T-helper 1 cell treated with Interleukin-12 subunit alpha and Interleukin-12 subunit beta and Interleukin-4 antibody, amounts not matched to agents 30 μg/mL and 1 μg/mL, for 36 hours (primary cell): ENCODE measurements at regions not wholly inside any gene's neighbourhood (a gene's known extent, or its start where the extent isn't known, plus 50 kb on each side); places are given as distances from the start of the nearest gene placed in this dataset.
"Not testable (repeated sequence)": the region's sequence is repeated elsewhere in the genome, so short reads cannot be mapped to it uniquely, and the experiment has no call there.

Experiments used
- H3K27ac Mint-ChIP-seq: one replicate; pipeline ENCODE4 v1.8.0; 2021; ENCODE audit warnings: mild to moderate bottlenecking, mixed read lengths
- H3K27me3 Mint-ChIP-seq: one replicate; pipeline ENCODE4 v1.8.0; 2021; ENCODE audit warnings: low read depth, mixed read lengths
- H3K36me3 Mint-ChIP-seq: one replicate; pipeline ENCODE4 v1.8.0; 2021; ENCODE audit warnings: low read depth, mixed read lengths
- H3K4me1 Mint-ChIP-seq: one replicate; pipeline ENCODE4 v1.8.0; 2021; ENCODE audit warnings: low read depth, mixed read lengths
- H3K4me3 Mint-ChIP-seq: one replicate; pipeline ENCODE4 v1.8.0; 2021; ENCODE audit warnings: mild to moderate bottlenecking, moderate library complexity, mixed read lengths
- H3K9me3 Mint-ChIP-seq: one replicate; pipeline ENCODE4 v1.8.0; 2021; ENCODE audit warnings: mixed read lengths

- no peaks in the 10 kb centered on the region for H3K9me3 Mint-ChIP-seq
- no peak overlapping the region for H3K4me3 Mint-ChIP-seq
- H3K36me3 Mint-ChIP-seq = no peaks in the 10 kb centered on the region
- H3K27me3 Mint-ChIP-seq = peaks cover 43% of the 10 kb centered on the region
- H3K27ac Mint-ChIP-seq = no peak overlapping the region
- H3K4me1 Mint-ChIP-seq = no peaks in the 10 kb centered on the region
Observed at GRCh38 chr1:116185161-116185701, 74.0 kb downstream of the MAB21L3 start.

DNA sequence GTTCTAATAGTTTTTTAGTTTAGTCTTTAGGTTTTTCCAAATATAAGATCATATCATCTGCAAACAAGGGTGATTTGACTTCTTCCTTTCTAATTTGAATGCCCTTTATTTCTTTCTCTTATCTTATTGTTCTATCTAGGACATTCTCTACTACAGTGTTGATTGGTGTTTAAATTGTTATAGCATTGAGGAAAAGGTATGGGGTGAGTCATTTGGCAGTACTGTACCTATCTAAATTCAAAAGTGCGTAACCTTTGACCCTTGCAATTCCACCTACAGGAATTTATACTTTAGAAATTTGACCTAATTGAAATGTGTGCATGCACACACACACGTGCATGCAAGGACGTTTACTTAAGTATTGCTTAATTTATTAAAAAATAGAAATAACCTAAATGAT is 78.3 kb downstream of the MAB21L3 start:
- Mint-ChIP-seq H3K27me3 (peaks cover 64% of the 10 kb centered on the region), H3K4me1 (no peaks in the 10 kb centered on the region), H3K9me3 (no peaks in the 10 kb centered on the region), H3K27ac (no peak overlapping the region), H3K36me3 (no peaks in the 10 kb centered on the region), H3K4me3 (no peak overlapping the region)

DNA sequence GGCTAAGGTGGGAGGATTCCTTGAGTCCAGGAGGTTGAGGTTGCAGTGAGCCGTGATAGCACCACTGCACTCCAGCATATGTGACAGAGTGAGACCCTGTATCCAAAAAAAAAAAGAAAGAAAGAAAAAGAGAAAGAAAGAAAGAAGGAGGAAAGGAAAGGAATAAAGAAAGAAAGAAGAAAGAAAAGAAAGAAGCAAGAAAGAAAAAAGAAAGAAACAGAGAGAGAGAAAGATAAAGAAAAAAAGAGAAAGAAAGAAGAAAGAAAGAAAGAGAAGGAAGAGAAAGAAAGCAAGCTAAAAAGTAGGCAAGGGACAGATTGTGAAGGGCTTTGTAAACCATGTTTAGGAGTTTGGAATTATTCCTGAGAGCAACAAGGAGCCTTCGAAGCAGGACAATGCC is 80.1 kb downstream of the MAB21L3 start:
- no peaks in the 10 kb centered on the region for H3K9me3 Mint-ChIP-seq
- no peak overlapping the region for H3K27ac Mint-ChIP-seq
- H3K36me3 Mint-ChIP-seq = no peaks in the 10 kb centered on the region
- H3K4me1 Mint-ChIP-seq = no peaks in the 10 kb centered on the region
- H3K4me3 Mint-ChIP-seq = no peak overlapping the region
- peaks cover 55% of the 10 kb centered on the region for H3K27me3 Mint-ChIP-seq

DNA sequence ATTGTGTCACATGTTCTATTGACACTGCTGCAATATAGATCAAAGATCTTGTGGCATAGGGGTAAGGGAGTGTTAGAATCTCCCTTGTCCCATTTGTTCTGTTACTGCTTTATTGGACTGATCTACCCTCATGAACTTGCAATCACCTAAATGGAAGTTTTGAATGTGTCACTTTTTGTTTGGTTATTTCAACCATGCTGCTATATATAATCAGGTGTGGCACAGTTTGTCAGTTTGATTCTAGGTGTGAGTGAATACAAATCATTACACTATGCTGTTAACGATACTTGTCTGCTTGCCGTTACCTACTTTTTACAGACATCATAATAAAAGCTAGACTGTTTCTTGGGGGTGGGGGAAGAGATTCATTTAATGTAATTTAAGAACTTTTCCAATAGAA is 82.6 kb downstream of the MAB21L3 start:
- Mint-ChIP-seq H3K4me3 (no peak overlapping the region), H3K4me1 (no peaks in the 10 kb centered on the region), H3K27ac (no peak overlapping the region), H3K36me3 (no peaks in the 10 kb centered on the region), H3K27me3 (peaks cover 51% of the 10 kb centered on the region), H3K9me3 (no peaks in the 10 kb centered on the region)

GRCh38 chr1:116194568-116194967 is 83.4 kb downstream of the MAB21L3 start:
- Mint-ChIP-seq H3K27me3 (peaks cover 52% of the 10 kb centered on the region), H3K4me3 (no peak overlapping the region), H3K4me1 (no peaks in the 10 kb centered on the region), H3K9me3 (no peaks in the 10 kb centered on the region), H3K36me3 (no peaks in the 10 kb centered on the region), H3K27ac (no peak overlapping the region)

GRCh38 chr1:116195077-116195868 is 84.1 kb downstream of the MAB21L3 start:
- H3K9me3 Mint-ChIP-seq = no peaks in the 10 kb centered on the region
- no peak overlapping the region for H3K4me3 Mint-ChIP-seq
- H3K36me3 Mint-ChIP-seq = no peaks in the 10 kb centered on the region
- no peak overlapping the region for H3K27ac Mint-ChIP-seq
- peaks cover 48% of the 10 kb centered on the region for H3K27me3 Mint-ChIP-seq
- no peaks in the 10 kb centered on the region for H3K4me1 Mint-ChIP-seq

DNA sequence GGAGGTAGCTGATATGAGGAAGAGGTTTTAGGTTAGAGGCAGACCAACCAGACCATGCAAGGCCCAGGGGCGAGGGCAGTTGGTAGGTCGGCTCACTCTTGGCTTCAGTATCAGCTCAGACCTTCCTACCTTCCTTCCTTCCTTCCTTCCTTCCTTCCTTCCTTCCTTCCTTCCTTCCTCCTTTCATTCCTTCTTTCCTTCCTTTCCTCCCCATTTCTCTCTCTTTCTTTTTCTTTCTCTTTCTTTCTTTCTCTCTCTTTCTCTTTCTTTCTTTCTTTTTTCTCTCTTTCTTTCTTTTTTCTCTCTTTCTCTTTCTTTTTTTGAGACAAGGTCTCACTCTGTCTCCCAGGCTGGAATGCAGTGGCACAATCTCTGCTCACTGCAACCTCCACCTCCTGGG is 89.1 kb downstream of the MAB21L3 start:
- not testable (repeated sequence) for H3K9me3 Mint-ChIP-seq, H3K4me1 Mint-ChIP-seq, H3K27ac Mint-ChIP-seq, H3K4me3 Mint-ChIP-seq, H3K36me3 Mint-ChIP-seq
- peaks cover 55% of the 10 kb centered on the region for H3K27me3 Mint-ChIP-seq

DNA sequence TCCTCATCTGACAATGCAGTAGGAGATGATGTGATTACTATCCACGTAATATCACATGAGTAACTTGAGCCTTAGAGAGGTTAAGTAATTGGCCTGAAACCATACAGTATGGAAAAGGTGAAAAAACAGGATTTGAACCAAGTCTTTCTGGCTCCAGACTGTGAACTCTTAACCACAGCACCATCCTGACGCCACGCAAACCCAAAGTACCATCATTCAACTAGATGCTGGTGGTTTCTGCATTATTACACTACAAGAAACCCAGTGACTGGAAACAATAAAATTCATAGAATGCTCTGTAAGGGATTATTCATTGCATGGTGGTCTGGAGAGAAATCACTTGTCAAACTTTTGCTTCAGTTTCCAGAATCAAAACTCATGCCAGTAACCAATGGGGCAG is 90.7 kb downstream of the MAB21L3 start:
- Mint-ChIP-seq H3K36me3 (no peaks in the 10 kb centered on the region), H3K4me1 (no peaks in the 10 kb centered on the region), H3K27me3 (peaks cover 49% of the 10 kb centered on the region), H3K9me3 (no peaks in the 10 kb centered on the region), H3K27ac (no peak overlapping the region), H3K4me3 (no peak overlapping the region)

- no peaks in the 10 kb centered on the region for H3K36me3 Mint-ChIP-seq
- H3K27ac Mint-ChIP-seq = no peak overlapping the region
- no peaks in the 10 kb centered on the region for H3K9me3 Mint-ChIP-seq
- peaks cover 42% of the 10 kb centered on the region for H3K27me3 Mint-ChIP-seq
- H3K4me1 Mint-ChIP-seq = no peaks in the 10 kb centered on the region
- no peak overlapping the region for H3K4me3 Mint-ChIP-seq
Observed at GRCh38 chr1:116203181-116203723, 92.1 kb downstream of the MAB21L3 start.

DNA sequence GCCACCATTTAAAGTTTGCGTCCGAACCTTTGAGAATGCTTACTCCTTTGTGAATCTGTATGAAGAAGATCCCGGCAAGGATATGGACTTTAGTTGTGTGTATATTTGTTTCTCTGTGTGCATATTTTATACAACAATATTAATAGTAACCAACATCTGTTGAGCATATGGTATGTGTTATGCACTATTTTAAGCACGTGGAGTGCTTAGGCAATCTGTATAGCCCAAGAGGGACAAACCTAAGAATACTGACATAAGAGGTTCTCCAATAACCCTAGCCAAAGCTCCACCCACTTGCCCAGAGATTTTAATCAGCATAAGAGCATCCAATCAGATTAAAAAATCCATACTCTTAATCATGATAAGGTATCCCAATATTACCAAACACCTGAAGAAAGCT is 92.7 kb downstream of the MAB21L3 start:
- Mint-ChIP-seq H3K4me1 (no peaks in the 10 kb centered on the region), H3K36me3 (no peaks in the 10 kb centered on the region), H3K27me3 (peaks cover 42% of the 10 kb centered on the region), H3K9me3 (no peaks in the 10 kb centered on the region), H3K4me3 (no peak overlapping the region), H3K27ac (no peak overlapping the region)

DNA sequence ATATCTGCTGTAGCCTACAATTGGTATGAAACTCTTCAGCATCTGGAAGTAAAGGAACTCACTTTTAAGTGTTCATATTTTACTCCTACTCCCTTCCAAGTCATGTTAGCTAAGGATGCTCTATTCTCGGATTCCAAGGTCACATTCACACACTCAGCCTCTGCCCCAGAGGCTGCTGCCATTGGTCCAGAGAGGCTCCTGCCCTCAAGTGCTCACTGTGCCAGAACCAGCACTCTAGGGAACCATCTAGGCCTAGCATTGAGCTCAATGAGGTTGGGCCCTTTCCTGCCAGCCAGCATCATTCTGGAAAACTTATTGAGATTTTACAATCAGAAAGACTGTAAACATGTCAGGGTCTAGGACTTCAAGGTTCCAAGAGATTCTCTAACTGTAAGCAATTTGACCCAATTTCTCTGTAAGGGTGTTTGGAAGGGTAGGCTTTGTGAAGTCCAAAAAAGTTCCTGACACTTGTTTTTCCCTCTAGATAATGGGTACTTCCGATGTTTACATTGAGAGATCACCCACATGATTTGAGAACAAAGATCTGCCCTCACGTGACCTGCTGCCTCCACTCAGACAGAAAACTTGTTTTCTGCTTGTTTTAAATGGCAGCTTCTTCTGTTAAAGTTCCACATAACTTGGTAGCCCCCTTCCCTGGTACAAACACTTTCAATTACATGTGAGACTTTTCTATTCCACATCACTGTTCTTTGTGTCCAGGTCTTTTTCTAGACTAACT is 94.9 kb downstream of the MAB21L3 start:
- Mint-ChIP-seq H3K36me3 (no peaks in the 10 kb centered on the region), H3K27ac (no peak overlapping the region), H3K9me3 (no peaks in the 10 kb centered on the region), H3K4me3 (no peak overlapping the region), H3K4me1 (no peaks in the 10 kb centered on the region), H3K27me3 (peaks cover 32% of the 10 kb centered on the region)

- Mint-ChIP-seq H3K9me3 (no peaks in the 10 kb centered on the region), H3K27me3 (peaks cover 28% of the 10 kb centered on the region), H3K36me3 (no peaks in the 10 kb centered on the region), H3K27ac (no peak overlapping the region), H3K4me3 (no peak overlapping the region), H3K4me1 (no peaks in the 10 kb centered on the region)
Observed at GRCh38 chr1:116207126-116207735, 96.0 kb downstream of the MAB21L3 start.

DNA sequence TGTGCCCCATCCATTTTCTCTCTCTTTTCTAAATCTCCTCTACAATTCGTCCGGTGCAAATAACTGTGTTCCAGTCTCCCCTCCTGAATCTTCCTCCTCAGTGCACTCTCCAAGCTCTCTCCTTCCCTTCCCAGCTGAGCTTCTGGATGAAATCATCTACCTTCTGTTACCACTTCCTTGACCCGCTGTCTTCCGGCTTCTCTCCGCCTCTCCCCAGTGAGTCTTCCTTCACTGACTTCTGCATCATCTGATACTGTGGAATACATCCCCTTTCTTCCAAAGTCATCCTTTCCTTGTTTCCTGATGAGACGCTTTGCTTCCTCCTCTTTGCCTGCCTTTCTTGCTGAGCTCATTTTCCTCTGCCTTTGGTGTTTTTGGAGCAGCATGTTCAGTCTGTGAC is 96.9 kb downstream of the MAB21L3 start:
- Mint-ChIP-seq H3K4me3 (no peak overlapping the region), H3K27me3 (peaks cover 19% of the 10 kb centered on the region), H3K27ac (no peak overlapping the region), H3K36me3 (no peaks in the 10 kb centered on the region), H3K9me3 (no peaks in the 10 kb centered on the region), H3K4me1 (no peaks in the 10 kb centered on the region)

DNA sequence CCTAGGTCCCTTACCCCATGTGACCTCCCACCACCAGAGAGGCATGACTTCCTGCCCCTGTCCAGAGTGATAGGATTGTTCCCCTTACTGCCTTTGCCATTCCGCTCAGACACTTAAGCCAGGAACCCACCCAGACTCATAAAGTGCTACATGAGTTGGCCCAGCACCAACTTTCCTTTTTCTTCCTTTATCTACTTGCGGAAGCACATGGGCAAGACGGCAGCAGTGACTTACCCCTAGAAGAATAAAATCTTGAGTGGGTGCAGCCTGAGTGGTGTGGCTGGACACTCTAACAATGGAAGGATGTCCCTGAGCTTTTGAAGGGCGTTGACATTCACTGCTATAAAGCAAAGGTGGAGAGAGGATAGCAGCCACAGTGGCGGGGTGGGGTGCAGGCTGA is 100.1 kb downstream of the MAB21L3 start:
- H3K9me3 Mint-ChIP-seq = no peaks in the 10 kb centered on the region
- no peak overlapping the region for H3K27ac Mint-ChIP-seq
- H3K27me3 Mint-ChIP-seq = peaks cover 3% of the 10 kb centered on the region

More for the DNA sequence above, 100.1 kb downstream of the MAB21L3 start:
- H3K4me3 Mint-ChIP-seq = no peak overlapping the region
- H3K36me3 Mint-ChIP-seq = no peaks in the 10 kb centered on the region
- no peaks in the 10 kb centered on the region for H3K4me1 Mint-ChIP-seq
